ENCODE measurements at regions not wholly inside any gene's neighbourhood (a gene's known extent, or its start where the extent isn't known, plus 50 kb on each side); places are given as distances from the start of the nearest gene placed in this dataset.

GRCh38 chr2:192500550-192501200 is 305.9 kb upstream of the TMEFF2 start:
- TF ChIP-seq CTCF (IDR thresholded peaks at IDR 0.05 in 2 of 3, conservative IDR thresholded peaks at IDR 0.05 in 1 of 3; ENCODE audit: borderline replicate concordance in 1 of 3, insufficient read depth in 1 of 3, low read depth in 2 of 3, low read length in 2 of 3): no peak
- no peak for TF ChIP-seq POLR2A (IDR thresholded peaks at IDR 0.05; ENCODE audit: borderline replicate concordance, extremely low read depth, insufficient read depth, insufficient read length)
- no peak for TF ChIP-seq SRF (IDR thresholded peaks at IDR 0.05; ENCODE audit: low read depth)
- TF ChIP-seq ZFX (IDR thresholded peaks at IDR 0.05): no peak
- no peak for TF ChIP-seq REST (IDR thresholded peaks at IDR 0.05; ENCODE audit: low read depth)
- peak; percentile 47 for TF ChIP-seq JUND (IDR thresholded peaks at IDR 0.05)
- TF ChIP-seq TCF7L2 (IDR thresholded peaks at IDR 0.05; ENCODE audit: borderline replicate concordance, extremely low read depth, insufficient read depth, insufficient read length): no peak
- no peak for TF ChIP-seq EZH2phosphoT487 (IDR thresholded peaks at IDR 0.05; ENCODE audit: borderline replicate concordance)

Measured in HCT116 (cell line).